Memory B cell (primary cell): ENCODE measurements at regions not wholly inside any gene's neighbourhood (a gene's known extent, or its start where the extent isn't known, plus 50 kb on each side); places are given as distances from the start of the nearest gene placed in this dataset.
"Not testable (repeated sequence)": the region's sequence is repeated elsewhere in the genome, so short reads cannot be mapped to it uniquely, and the experiment has no call there.

ENCODE experiments used
- ATAC-seq: fragments of 150-1000 bp; cut with Tn5 transposase; 2 replicates; pipeline ENCODE4 v1.10.0; 2021; ENCODE audit warnings: low read depth, mild to moderate bottlenecking, moderate library complexity
- DNase-seq, 2 donors: peaks; one replicate each; pipeline ENCODE4 v3.0.0; 2022; ENCODE audit warnings: low spot score in 2 of 2
- H3K27ac Mint-ChIP-seq: one replicate; pipeline ENCODE4 v1.8.0; 2022; ENCODE audit warnings: mild to moderate bottlenecking, moderate library complexity, mixed read lengths
- H3K27me3 Mint-ChIP-seq: one replicate; pipeline ENCODE4 v1.8.0; 2022; ENCODE audit warnings: mixed read lengths
- H3K36me3 Mint-ChIP-seq: one replicate; pipeline ENCODE4 v1.8.0; 2022; ENCODE audit warnings: mild to moderate bottlenecking, mixed read lengths
- H3K4me1 Mint-ChIP-seq: one replicate; pipeline ENCODE4 v1.8.0; 2022; ENCODE audit warnings: mixed read lengths
- H3K4me3 Mint-ChIP-seq: one replicate; pipeline ENCODE4 v1.8.0; 2022; ENCODE audit warnings: mild to moderate bottlenecking, moderate library complexity, mixed read lengths
- H3K9me3 Mint-ChIP-seq: one replicate; pipeline ENCODE4 v1.8.0; 2022; ENCODE audit warnings: mixed read lengths

- DNase-seq, ATAC-seq, H3K27ac Mint-ChIP-seq, H3K27me3 Mint-ChIP-seq, H3K9me3 Mint-ChIP-seq, H3K4me3 Mint-ChIP-seq, H3K36me3 Mint-ChIP-seq, H3K4me1 Mint-ChIP-seq: not testable (repeated sequence)
These were observed 1957.8 kb downstream of the FOXD4L5 start for GRCh38 chr9:63327211-63327610.

GRCh38 chr9:63326665-63327064 is 1958.3 kb downstream of the FOXD4L5 start:
- not testable (repeated sequence) for ATAC-seq, H3K27me3 Mint-ChIP-seq, H3K36me3 Mint-ChIP-seq, H3K4me3 Mint-ChIP-seq, DNase-seq, H3K27ac Mint-ChIP-seq, H3K9me3 Mint-ChIP-seq, H3K4me1 Mint-ChIP-seq

GRCh38 chr9:63325696-63326095 is 1959.3 kb downstream of the FOXD4L5 start:
- not testable (repeated sequence) for ATAC-seq, H3K9me3 Mint-ChIP-seq, H3K4me3 Mint-ChIP-seq

GRCh38 chr9:63318093-63318492 is 1966.9 kb downstream of the FOXD4L5 start:
- H3K27me3 Mint-ChIP-seq, H3K4me3 Mint-ChIP-seq, ATAC-seq, H3K9me3 Mint-ChIP-seq, H3K36me3 Mint-ChIP-seq, H3K4me1 Mint-ChIP-seq, DNase-seq, H3K27ac Mint-ChIP-seq: not testable (repeated sequence)

More at GRCh38 chr9:63325696-63326095, 1959.3 kb downstream of the FOXD4L5 start:
- H3K4me1 Mint-ChIP-seq, H3K36me3 Mint-ChIP-seq, H3K27ac Mint-ChIP-seq, DNase-seq, H3K27me3 Mint-ChIP-seq: not testable (repeated sequence)

- H3K36me3 Mint-ChIP-seq, ATAC-seq, H3K4me3 Mint-ChIP-seq: not testable (repeated sequence)
These were observed 1969.6 kb downstream of the FOXD4L5 start for GRCh38 chr9:63315387-63315786.

GRCh38 chr9:63296848-63297247 is 1988.2 kb downstream of the FOXD4L5 start:
- not testable (repeated sequence) for H3K4me3 Mint-ChIP-seq, H3K36me3 Mint-ChIP-seq, H3K4me1 Mint-ChIP-seq, H3K27me3 Mint-ChIP-seq, ATAC-seq, DNase-seq, H3K9me3 Mint-ChIP-seq, H3K27ac Mint-ChIP-seq

More at GRCh38 chr9:63315387-63315786, 1969.6 kb downstream of the FOXD4L5 start:
- not testable (repeated sequence) for DNase-seq, H3K9me3 Mint-ChIP-seq, H3K4me1 Mint-ChIP-seq, H3K27me3 Mint-ChIP-seq, H3K27ac Mint-ChIP-seq

- H3K4me1 Mint-ChIP-seq, result not testable (repeated sequence)
These were observed 1988.6 kb downstream of the FOXD4L5 start for GRCh38 chr9:63296366-63296765.

GRCh38 chr9:63289971-63290370 is 1995.0 kb downstream of the FOXD4L5 start:
- DNase-seq, H3K9me3 Mint-ChIP-seq, H3K4me3 Mint-ChIP-seq, H3K27me3 Mint-ChIP-seq, H3K27ac Mint-ChIP-seq, H3K4me1 Mint-ChIP-seq, ATAC-seq, H3K36me3 Mint-ChIP-seq: not testable (repeated sequence)

More at GRCh38 chr9:63296366-63296765, 1988.6 kb downstream of the FOXD4L5 start:
- not testable (repeated sequence) for H3K27ac Mint-ChIP-seq, DNase-seq, H3K27me3 Mint-ChIP-seq, ATAC-seq, H3K36me3 Mint-ChIP-seq, H3K4me3 Mint-ChIP-seq, H3K9me3 Mint-ChIP-seq
